ENCODE measurements at regions not wholly inside any gene's neighbourhood (a gene's known extent, or its start where the extent isn't known, plus 50 kb on each side); places are given as distances from the start of the nearest gene placed in this dataset.

GRCh38 chr11:105553025-105553424, 56.8 kb upstream of the GRIA4 start:
- FAIRE-seq, result no peak

DNA sequence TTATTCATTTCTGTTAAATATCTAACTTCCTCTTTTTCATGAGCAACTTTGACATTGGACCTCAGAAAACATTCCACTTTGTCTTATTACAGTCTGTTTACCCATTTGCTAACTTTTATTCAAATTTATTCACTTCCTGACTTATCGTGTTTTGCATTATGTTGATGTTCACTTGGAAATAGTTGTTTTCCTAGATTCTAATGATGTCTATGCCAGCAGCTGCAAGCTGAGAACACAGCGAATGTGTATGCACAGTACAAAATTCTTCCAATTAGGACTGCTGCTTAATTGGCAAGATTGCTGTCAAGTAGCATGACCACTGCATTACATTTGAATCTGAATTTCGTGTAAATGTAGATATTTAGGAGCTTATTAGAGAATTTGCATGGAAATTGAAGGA, 61.5 kb upstream of the GRIA4 start:
- no peak for FAIRE-seq

DNA sequence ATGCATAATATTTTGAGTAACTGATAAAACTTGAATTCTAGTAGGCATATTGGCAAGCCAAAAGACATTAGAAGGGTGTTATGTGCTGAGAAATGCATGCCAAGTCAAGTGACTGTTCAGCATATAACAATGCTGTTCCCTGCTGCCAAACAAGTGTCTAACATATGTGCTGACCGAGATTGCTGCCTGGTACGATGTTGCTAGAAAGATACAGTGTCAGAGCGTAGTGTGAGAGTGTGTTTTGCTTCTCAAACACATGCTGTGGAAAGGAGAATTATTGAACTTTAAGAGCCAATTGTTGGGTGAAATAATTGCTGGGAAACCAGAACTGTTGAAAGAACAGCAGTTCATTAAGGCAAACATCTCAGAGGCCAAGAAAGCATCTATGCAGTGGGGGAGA, 71.3 kb upstream of the GRIA4 start:
- no peak for FAIRE-seq

GRCh38 chr11:105537531-105537930, 72.3 kb upstream of the GRIA4 start:
- FAIRE-seq, result no peak

- no peak for FAIRE-seq
Observed at GRCh38 chr11:105524286-105524685, 85.6 kb upstream of the GRIA4 start.

GRCh38 chr11:105520706-105521345, 89.0 kb upstream of the GRIA4 start:
- FAIRE-seq, result no peak

DNA sequence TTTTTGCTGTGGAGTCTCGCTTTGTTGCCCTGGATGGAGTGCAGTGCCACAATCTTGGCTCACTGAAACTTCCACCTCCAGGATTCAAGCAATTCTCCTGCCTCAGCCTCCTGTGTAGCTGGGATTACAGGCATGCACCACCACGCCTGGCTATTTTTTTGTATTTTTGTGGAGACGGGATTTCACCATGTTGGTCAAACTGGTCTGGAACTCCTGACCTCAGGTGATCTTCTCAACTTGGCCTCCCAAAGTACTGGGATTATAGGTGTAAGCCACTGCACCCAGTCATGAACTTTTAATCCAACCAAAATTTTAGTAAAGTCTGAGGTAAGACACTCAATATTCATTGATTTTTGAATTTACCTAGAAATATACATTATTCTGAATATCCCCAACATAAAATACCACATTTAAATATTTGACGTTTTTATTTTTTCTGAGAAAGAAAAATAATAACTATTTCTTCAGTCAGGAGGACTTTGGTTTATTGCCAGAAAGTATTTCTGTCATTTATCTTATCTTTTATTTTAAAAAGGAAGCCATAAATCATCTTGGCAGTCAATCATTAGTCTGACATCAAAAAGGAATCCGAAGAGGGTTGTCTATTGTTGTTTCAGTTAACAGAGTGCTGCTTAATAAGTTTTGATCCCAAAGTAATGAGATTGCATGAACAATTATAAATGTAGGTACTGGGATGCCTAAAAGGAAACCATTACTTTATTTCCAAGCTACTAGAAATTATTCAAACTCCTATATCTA, 102.2 kb upstream of the GRIA4 start:
- no peak for FAIRE-seq

DNA sequence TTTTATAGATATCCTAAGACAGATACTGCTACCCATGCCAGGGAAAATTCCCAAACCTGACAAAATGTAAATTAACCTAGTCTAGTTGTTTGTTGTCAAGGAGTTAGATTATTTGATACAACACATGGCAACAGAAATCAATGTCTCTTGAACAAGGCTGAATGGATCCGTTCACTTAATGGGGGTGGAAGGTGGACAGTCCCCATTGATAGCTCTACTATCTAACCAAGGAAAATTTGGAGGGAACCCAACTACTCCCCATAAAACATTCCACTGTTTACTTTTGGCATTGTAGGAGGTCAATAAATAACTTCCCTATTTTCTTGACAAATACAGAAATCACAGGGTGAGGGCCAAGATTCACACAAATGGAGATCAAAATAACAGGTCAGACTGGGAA, 117.9 kb upstream of the GRIA4 start:
- no peak for FAIRE-seq

DNA sequence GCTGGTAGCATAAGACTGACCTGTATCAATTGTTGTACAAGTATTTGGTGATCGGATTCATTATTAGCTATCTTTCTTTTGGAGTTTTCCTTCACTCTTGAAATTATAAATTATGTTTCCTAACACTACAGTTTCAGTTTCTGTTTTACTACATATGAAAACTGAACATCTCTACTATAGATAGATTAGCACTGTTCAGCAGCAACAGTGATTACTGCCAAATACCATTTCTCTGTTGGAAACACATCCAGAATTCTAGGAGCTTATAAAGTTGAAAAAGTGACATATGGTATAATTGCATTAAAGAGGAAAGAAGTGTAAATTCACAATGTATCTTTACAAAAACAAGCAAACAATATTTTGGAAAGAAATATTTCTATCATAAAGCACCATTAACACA, 118.5 kb upstream of the GRIA4 start:
- no peak for FAIRE-seq

GRCh38 chr11:105490333-105490732, 119.5 kb upstream of the GRIA4 start:
- FAIRE-seq, result no peak

- no peak for FAIRE-seq
Observed at GRCh38 chr11:105489446-105489845, 120.4 kb upstream of the GRIA4 start.

GRCh38 chr11:105486929-105487328, 122.9 kb upstream of the GRIA4 start:
- FAIRE-seq, result no peak

- FAIRE-seq, result no peak
Observed at GRCh38 chr11:105469931-105470330, 139.9 kb upstream of the GRIA4 start.

- FAIRE-seq, result no peak
Observed at GRCh38 chr11:105468154-105468553, 141.7 kb upstream of the GRIA4 start.

DNA sequence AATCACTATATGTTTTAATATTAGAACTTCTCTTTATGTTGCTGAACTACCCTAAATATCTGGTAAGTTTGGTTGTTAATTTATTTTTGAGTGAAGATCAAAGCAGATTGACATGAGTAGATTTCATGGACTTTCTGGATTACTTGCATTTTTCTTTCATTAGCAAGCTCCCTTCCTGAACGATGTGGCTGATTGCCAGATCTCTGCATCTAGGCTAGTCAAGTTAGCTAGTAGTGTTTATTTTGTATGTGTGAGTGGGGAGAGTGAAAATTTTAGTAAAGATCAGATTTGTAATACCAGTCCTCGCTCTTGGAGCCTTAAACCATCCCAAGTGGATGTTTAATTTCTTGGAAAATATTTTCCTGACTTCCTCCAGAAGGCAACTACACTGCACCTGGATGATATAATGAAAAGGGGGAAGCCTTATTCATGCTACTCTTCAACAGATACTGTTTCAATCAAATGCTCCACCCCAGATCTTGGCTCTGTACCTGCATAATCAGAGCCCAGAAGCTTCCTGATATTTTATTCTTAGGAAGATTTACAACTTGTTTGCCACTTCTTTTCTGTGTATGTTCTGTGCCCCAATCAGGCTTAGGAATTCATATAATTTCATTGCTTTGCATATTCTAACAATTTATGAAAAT, 143.2 kb upstream of the GRIA4 start:
- no peak for FAIRE-seq

- no peak for FAIRE-seq
Observed at GRCh38 chr11:105458071-105458470, 151.8 kb upstream of the GRIA4 start.

DNA sequence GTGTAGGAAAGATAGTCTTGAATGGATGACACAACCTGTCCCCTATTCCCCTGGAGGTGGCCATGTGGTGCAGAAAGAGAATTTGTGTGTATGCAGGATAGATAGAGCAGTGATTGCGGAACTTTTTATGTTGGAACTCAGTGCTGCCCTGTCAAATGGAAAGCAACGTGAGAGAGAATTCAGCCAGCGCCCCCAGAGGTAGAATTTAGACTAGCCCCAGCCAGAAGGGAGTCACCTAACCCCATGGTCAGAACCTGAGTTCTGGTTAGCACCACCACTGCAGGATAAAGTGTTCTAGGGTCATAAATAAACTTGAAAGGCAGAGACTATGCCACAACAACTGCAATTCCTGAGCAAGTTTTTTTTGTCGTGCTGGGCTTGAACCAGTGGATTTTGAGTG, 152.9 kb upstream of the GRIA4 start:
- no peak for FAIRE-seq

DNA sequence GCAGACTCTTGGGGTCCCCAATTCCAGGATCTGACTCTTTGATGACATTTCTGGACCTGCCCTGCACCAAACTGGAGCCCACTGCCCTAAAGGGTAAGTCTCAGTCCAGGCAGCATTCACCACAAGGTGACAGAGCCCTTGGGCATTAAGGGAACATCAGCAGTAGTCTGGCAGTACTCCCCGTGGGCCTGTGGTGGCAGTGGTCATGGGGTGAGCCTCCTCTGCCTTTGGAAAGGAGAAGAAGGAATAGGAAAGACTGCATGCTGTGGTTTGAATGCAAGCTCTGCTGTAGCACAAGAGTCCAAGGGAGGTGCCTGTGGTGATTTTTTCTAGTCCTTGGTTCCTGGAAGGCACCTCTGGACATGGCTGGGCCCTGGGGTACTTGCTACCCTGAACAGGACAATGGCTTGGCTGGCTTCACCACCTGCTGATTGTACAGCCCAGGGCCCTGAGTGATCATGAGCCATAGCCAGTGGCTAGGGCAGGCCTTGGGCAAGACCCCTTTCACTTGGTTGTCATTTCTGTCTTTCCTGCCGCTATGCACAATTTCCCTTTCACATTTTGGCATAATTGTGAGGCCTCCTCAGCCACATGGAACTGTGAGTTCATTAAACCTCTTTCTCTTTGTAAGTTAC, 160.7 kb upstream of the GRIA4 start:
- FAIRE-seq, result no peak

DNA sequence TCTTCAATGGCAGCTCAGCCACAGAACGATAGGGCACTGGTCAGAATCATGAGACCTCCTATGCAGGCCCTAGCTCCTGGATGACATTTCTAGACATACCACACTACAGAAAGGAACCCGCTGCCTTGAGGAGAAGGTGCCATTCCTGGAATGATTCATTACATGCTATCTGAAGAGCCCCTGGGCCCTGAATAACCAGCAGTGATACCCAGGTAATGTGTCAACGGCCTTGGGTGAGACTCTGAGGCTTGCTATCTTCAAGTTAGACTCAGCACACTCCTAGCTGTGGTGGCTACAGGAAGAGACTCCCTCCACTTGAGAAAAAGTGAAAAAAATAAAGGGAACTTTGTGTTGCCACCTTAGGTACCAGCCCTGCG, 161.2 kb upstream of the GRIA4 start:
- FAIRE-seq, result no peak

DNA sequence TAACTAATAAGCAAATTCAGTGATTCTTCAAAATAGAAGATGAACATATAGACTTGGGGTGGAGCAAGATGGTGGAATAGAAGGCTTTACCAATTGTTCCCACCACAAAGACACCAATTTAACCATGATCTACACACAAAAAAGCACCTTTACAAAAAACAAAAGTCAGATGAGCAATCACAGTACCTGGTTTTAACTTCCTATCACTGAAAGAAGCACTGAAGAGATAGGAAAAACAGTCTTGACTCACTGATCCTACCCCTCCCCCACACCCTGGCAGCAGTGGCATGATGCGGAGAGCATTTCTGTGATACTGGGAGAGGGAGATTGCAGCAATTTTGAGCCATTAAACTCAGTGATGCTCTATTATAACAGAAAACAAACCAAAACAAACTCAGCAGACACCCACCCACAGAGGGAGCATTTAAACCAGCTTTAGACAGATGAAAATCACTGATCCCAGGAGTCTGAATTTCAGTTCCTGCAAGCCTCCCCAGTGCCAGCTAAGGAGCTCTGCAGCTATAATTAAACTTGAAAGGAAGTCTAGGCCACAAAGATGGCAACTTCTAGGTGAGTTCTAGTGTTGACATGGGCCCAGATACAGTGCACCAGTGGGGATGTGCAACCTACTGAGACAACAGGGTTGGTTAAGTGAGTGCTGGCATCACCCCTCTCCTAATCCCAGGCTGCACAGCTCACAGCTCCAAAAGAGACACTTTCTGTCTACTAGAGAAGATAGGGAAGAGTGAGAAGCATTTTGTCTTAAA, 161.8 kb upstream of the GRIA4 start:
- no peak for FAIRE-seq

DNA sequence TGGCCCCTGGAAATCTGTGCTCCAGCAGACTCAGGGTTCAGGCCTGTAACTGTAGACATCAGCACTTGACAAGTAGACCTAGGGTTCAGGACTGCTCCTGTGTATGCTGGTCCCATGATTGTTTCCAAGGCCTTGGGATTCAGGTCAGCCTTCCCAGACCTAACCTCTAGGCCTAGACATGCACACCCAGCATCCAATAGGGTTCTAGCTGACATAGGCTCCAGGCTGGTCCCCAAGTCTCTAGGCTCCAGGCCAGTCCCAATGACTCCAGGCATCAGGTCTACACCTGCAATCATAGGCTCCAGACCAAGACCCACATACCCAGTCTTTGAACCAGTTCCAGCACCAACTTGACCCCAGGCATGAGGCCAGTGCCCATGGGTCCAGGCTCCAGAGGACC, 166.2 kb upstream of the GRIA4 start:
- no peak for FAIRE-seq

GRCh38 chr11:105432241-105432995, 177.5 kb upstream of the GRIA4 start:
- no peak for FAIRE-seq

Data from TTC549 (cell line).